NCI-H345 treated with DMSO at 0.1 percent for 48 hours (cell line): ENCODE measurements at regions not wholly inside any gene's neighbourhood (a gene's known extent, or its start where the extent isn't known, plus 50 kb on each side); places are given as distances from the start of the nearest gene placed in this dataset.

Source experiments
- DNase-seq: peaks from one replicate; lab custom pipeline; 2025; ENCODE audit not compliant: unreplicated experiment; lab: John Stamatoyannopoulos, UW

- peak; percentile 75 for DNase-seq
Measured at GRCh38 chr17:77884967-77885641, 73.4 kb upstream of the TNRC6C start.

- no peak for DNase-seq
Measured at GRCh38 chr17:77885678-77886386, 72.7 kb upstream of the TNRC6C start.

- no peak for DNase-seq
Measured at GRCh38 chr17:77886387-77886728, 72.1 kb upstream of the TNRC6C start.

DNA sequence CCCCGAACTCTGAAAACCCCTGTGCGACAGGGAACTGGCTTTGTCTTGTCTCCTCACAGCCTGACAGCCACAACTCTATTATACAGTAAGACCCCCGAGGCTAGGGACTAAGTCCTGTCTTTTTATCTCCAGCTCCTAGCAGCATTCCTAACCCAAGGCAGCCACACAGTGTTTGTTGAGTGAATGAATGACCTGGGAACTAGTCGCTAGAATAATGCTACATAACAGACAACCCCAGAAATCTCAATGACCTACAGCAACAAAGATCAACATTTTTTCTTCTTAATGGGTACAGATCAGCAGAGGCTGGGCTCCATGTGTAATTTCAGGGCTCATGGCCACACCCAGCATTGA lies 71.4 kb upstream of the TNRC6C start:
- DNase-seq: no peak

DNA sequence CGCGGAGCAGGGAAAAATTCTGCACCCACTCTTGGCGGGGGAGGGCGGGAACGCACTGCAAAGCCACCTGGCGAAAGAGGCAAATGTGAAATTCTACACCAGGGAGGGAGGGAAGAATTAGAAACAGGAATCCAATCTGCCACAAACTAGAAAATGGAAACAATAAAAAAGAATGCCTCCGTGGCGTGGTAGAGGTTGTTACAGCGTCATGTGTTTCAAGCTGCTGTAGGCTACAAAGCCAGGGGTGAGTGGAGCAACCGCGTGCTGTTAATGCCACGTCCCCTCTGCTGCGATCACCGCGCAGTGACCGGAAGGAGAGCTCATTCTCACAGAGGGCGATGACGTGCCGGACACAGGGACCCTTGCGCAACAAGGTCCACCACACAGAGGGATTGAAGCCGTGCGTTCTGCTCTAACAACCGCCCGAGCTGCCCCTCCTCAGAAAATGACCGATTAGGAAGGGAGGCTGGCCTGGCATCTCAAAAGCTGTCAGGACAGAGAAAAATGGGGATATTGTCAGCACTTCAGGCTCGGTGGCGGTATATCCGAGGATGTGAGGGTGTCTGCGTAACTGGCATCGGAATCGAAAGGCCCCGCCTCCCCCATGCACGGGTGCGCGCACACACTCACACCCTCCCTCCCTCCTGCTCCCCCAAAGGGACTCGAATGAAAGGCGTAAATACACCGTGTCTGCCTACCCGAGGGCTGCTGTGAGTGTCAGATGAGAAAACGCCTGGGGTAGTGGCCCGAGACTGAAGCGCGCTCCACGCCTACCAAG lies 70.8 kb upstream of the TNRC6C start:
- DNase-seq: peak; percentile 37

DNA sequence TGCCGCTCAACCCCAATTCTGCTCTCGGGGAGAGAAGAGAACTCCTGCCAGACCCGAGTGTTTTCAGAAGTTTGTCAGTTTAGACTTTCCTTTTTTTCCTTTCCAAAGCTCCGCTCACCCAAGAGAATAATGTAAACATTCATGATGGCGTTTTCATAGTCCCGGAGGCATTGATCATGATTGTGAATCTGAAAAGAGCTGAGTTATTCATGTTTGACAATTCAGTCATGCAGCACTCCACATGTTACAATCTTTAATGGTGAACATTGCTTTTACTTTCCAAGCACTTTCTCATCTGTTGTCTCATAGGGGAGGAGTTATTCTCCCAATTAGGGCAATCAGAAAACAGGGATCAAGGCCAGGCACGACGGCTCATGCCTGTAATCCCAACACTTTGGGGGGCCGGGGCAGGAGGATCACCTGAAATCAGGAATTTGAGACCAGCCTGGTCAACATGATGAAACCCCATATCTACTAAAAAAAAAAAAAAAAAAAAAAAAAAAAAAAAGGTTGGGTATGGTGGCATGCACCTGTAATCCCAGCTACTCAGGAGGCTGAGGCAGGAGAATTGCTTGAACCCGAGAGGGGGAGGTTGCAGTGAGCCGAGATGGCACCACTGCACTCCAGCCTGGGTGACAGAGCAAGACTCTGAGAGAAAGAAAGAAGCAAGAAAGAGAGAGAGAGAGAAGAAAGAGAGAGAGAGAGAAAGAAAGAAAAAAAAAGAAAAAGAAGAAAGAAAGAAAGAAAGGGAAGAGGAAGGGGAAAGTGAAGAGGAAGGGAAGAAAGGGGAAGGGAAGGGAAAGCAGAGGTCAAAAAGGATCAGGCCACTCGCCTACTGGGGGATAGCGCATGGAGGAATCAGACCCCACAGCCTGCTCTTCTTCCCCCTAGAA lies 70.0 kb upstream of the TNRC6C start:
- DNase-seq: no peak

DNA sequence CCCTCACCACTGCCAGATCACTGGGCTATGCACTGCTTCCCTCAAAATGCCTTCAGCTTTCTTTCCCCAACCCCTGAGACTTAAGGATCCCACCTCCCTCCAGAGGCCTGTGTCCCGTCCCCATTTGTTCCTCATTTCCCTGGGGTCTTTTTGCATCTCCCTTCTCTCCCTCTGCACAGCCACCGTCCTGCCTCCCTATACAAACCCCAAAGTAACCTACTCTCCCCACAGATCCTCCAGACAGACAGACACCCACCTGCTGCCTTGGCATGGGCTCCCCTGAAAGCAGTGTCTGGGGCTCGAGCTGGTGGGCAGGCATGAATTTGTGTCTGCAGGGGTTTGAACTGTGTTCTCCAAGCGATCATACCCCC lies 69.4 kb upstream of the TNRC6C start:
- no peak for DNase-seq

DNA sequence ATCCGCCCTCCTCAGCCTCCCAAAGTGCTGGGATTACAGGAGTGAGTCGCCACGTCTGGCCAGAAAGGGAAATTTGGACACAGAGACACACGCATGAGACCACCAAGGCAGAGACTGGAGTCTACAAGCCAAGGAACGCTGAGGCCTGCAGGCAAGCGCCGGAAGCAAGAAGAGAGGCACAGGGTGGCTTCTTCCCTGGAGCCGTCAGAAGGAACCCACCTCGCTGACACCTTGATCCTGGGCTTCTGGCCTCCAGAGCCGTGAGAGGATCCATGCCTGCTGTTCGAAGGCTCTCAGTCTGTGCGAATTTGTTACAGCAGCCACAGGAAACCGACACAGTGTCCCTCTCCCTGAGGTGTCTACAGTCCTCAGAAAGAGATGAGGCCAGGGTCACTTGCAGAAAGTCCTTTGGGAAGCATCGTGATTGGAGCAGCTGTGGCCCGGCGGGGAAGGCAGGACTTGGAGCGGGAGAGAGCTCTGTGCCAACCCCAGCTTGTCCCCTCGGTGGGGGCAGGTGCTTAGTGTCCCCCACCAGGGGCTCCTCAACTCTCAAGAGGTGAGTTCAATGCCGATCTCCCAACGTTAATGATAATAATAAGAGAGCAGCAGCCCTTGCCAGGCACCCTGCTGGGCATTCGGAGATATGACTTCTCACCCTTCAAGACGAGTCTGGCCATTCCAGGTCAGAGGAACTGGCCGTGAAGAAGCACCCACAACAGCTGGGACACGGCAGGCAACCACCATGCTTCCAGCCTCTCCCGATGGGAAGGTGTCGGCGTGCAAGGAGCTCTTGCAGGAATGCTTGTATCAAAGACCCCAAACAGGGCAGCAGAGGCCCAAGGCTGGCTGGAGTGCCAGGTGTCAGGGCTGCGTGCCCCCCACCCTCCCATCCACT lies 68.4 kb upstream of the TNRC6C start:
- DNase-seq: no peak

GRCh38 chr17:77890771-77891170 lies 67.7 kb upstream of the TNRC6C start:
- no peak for DNase-seq

- DNase-seq: no peak
Measured at GRCh38 chr17:77891602-77892001, 66.9 kb upstream of the TNRC6C start.

DNA sequence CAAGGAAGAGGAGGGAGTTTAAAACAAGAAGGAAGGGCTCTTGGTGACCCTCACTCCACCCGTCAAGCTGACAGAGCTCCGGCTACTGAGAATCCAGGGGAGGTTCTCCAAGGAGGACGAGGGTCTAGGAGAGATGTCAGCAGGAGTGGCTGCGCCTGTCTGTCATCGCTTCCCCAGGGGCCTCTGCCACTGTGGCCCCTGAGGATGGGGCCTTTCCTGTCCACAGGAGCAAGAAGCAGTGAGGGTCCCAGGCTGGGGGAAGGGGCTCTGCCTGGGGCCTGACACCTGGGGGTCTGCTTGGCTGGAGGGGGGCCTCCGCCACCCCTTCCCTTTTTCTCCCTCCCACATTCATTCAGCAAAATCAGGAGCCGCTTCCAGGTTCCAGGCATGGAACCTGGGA lies 66.5 kb upstream of the TNRC6C start:
- no peak for DNase-seq

GRCh38 chr17:77892469-77893143 lies 65.9 kb upstream of the TNRC6C start:
- no peak for DNase-seq

DNA sequence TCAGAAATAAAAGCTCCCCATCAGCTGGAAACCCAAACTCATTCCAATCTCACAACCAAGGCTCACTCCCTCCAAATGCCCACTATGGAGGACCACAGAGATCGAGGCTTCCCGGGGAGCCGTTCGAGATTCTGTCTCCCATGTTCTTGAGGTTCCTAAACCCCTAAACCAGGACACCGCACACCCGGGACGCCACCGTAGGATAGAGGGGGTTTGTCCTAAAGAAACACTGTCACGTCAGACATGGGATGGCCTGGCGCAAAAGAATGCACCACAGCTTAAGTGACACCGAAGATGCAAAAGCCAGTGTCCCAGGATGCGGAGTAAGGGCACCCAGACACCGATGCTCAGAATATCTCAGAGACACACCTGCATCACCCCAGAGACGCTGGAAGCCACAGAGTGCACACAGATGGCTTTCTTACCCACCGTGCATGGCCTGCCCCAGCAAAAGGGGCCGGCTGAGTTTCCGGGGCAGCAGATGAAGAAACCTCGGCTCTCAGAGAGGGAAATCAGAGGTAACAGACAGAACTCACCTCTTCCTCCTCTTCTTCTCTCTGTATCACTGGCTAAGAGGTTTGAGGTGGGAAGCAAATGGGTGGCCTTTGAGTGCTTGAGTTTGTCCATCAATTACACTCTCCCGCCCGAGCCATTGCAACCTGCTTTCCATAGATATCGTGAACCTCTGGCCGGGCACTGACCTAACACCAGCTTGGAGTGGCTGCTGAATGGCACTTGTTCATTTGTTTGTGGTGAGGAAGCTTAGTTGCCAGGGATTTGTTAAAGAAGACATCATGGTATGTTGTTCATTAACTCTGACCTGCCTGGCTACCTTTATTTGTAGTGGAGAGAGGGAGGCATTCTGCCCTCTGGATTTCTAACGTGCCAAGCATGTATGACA lies 65.1 kb upstream of the TNRC6C start:
- no peak for DNase-seq

- no peak for DNase-seq
Measured at GRCh38 chr17:77894126-77894956, 64.2 kb upstream of the TNRC6C start.

DNA sequence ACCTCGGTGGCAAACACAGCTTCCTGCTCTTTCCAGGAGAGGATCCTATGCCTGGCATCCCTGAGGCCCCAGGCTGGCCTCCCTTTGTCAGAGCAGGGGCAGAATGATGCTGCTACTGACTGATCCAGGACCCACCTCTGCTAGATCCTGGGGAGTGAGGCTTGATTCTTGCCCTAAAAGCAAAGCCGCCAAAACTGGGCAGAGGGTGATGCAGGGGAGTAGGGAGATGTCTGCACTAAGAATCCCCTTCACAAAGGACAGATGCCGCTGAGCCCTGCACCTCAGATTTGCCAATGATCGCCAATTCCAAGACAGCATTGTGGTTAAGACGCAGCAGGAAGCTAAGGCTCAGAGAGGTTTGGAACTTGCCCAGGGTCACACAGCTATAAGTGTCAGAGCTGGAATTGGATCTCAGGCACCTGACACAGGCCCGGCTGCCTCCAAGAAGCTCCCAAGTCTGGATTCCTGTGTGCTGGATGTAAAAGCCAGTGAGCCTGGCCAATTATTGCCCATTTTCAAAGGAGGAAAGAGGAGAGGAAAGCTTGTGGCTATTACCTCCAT lies 60.7 kb upstream of the TNRC6C start:
- DNase-seq: no peak

DNA sequence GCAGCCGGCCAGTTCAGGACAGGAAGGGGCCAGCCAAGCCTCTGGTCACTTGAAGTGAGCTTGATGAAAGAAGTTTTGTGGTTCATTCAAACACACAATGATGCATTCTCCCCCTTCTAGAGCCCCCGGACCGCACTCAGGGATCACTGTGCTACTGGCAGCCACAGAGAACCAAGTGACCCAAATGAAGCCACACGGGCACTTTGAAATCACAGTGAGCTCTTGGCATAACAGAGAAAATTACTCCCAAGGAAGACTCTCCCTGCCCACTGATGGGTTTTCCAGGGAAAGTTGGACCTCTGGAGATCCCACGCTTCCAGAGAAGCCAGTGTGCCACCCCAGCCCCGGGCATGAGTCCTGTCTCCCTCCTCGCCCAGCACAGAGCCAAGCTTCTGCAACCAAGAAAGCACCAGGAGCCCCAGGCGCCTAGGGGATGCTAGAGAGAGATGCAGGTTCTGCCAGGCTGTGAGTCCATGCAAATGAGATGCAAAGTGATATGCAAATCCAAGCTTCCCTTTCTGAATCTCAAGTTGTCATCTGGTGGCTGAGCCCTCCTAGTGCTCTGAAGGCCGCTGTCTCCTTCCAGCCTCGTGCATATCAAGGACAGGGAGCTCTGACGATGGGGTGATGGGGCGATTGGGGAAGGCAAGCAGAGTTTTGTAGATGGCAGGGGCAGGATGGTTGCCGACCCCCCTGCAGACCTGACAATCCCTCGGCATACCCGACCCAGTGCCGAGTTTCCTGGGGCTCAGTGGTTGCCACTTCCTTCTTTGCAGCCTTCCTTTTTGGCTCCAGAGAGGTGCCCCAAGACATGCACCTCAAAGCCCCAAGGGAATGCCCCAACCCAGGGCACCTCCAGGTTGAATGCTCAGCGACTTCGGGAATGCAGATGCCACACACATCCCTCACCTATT lies 59.7 kb upstream of the TNRC6C start:
- DNase-seq: no peak

GRCh38 chr17:77899498-77899897 lies 59.0 kb upstream of the TNRC6C start:
- no peak for DNase-seq
